Esophagus muscularis mucosa (tissue), 4 donors: ENCODE measurements at regions not wholly inside any gene's neighbourhood (a gene's known extent, or its start where the extent isn't known, plus 50 kb on each side); places are given as distances from the start of the nearest gene placed in this dataset.

Source experiments
- DNase-seq: peaks from one replicate; pipeline ENCODE4 v3.0.0-alpha.2; 2017; ENCODE audit errors: extremely low spot score
- H3K27ac ChIP-seq, 4 donors: fragments of 200-600 bp; sonication (generic); replicated peaks in 1 of 4; 1 replicate in 3 of 4; 2 replicates in 1 of 4; pipeline ENCODE4 v1.5.1; 2016 to 2019; ENCODE audit warnings: mild to moderate bottlenecking in 1 of 4
- H3K27me3 ChIP-seq, 4 donors: fragments of 200-600 bp; sonication (generic); one replicate each; pipeline versions ENCODE4 v1.5.1 to v1.6.0; 2016 to 2019
- H3K36me3 ChIP-seq, 4 donors: fragments of 200-600 bp; sonication (generic); one replicate each; pipeline ENCODE4 v1.5.1; 2016 to 2019
- H3K4me1 ChIP-seq, 4 donors: fragments of 200-600 bp; sonication (generic); one replicate each; pipeline ENCODE4 v1.5.1; 2016 to 2019
- H3K4me3 ChIP-seq, 4 donors: fragments of 200-600 bp; sonication (generic); 1 replicate in 2 of 4; 2 replicates in 2 of 4; pipeline ENCODE4 v1.5.1; 2016 to 2019; ENCODE audit warnings: mild to moderate bottlenecking in 4 of 4, moderate library complexity in 1 of 4
- H3K9me3 ChIP-seq, 4 donors: fragments of 200-600 bp; sonication (generic); 1 replicate in 3 of 4; 2 replicates in 1 of 4; pipeline ENCODE4 v1.5.1; 2016 to 2019
- EP300 ChIP-seq: sonication (generic); formaldehyde crosslinking; IDR thresholded peaks from one replicate; pipeline ENCODE4 v1.6.1; 2017; ENCODE audit warnings: antibody characterized with exemption
- POLR2A ChIP-seq: fragments of 450-650 bp; IDR thresholded peaks from one replicate; pipeline ENCODE4 v1.6.1; 2017; ENCODE audit warnings: antibody characterized with exemption, moderate library complexity, mild to moderate bottlenecking, low read depth
- POLR2AphosphoS5 ChIP-seq, 2 donors: sonication (generic); formaldehyde crosslinking; IDR thresholded peaks; one replicate each; pipeline ENCODE4 v1.6.1; 2017; ENCODE audit warnings: antibody characterized with exemption in 2 of 2
- WGBS: methylation state at CpG from one replicate; pipeline ENCODE4 v1.1.5; 2018; 5-methylcytosine and 5-hydroxymethylcytosine counted together
- intact Hi-C: fragments of 100-400 bp; cut with DNase I; formaldehyde crosslinking; loops from one replicate; pipeline ENCODE4 v1.15.1; 2023
- TF ChIP-seq, protein P1 (sequence below), 3 experiments: fragments of 200-600 bp in 2 of 3; fragments of 450-650 bp in 1 of 3; sonication (generic) in 2 of 3; IDR thresholded peaks; one replicate each; pipeline ENCODE4 v1.5.1; 2017 to 2019; ENCODE audit warnings: antibody characterized with exemption in 3 of 3, mild to moderate bottlenecking in 2 of 3, moderate library complexity in 1 of 3

DNA sequence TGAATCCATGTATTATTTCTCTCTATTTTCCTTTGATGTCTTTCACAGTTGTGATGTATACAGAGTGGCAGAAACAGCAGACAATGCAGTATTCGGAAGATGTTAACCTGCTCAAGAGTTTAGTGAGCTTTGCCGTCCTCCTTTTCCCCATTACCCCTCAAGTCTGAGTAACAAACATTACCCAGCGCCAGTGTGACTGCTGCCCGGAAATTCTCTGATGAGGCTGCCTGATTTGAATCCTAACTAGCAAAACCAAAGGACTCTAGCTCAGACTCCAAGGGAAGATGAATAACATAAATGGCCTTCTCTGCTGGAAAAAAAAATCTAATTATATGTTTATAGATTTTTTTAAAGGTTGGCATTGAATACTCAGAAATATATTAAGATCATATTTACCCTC, 247.3 kb upstream of the SOX21 start:
- no peak for TF ChIP-seq POLR2AphosphoS5 (IDR thresholded peaks at IDR 0.05)
- TF ChIP-seq, protein P1, sequence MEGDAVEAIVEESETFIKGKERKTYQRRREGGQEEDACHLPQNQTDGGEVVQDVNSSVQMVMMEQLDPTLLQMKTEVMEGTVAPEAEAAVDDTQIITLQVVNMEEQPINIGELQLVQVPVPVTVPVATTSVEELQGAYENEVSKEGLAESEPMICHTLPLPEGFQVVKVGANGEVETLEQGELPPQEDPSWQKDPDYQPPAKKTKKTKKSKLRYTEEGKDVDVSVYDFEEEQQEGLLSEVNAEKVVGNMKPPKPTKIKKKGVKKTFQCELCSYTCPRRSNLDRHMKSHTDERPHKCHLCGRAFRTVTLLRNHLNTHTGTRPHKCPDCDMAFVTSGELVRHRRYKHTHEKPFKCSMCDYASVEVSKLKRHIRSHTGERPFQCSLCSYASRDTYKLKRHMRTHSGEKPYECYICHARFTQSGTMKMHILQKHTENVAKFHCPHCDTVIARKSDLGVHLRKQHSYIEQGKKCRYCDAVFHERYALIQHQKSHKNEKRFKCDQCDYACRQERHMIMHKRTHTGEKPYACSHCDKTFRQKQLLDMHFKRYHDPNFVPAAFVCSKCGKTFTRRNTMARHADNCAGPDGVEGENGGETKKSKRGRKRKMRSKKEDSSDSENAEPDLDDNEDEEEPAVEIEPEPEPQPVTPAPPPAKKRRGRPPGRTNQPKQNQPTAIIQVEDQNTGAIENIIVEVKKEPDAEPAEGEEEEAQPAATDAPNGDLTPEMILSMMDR (IDR thresholded peaks at IDR 0.05) = no peak
- TF ChIP-seq POLR2A = no peak
- TF ChIP-seq EP300 = no peak
- Histone ChIP-seq H3K9me3 (no peaks in the 10 kb centered on the region), H3K27ac (no peak overlapping the region), H3K36me3 (no peaks in the 10 kb centered on the region), H3K4me3 (no peak overlapping the region), H3K4me1 (no peaks in the 10 kb centered on the region), H3K27me3 (peaks cover 0 to 22% (median 0%) of the 10 kb centered on the region in 4 donors)
- 73% methylated on average over 4 of the region's 4 CpGs for WGBS
- intact Hi-C loops = no loop called here
- no peak for DNase-seq

DNA sequence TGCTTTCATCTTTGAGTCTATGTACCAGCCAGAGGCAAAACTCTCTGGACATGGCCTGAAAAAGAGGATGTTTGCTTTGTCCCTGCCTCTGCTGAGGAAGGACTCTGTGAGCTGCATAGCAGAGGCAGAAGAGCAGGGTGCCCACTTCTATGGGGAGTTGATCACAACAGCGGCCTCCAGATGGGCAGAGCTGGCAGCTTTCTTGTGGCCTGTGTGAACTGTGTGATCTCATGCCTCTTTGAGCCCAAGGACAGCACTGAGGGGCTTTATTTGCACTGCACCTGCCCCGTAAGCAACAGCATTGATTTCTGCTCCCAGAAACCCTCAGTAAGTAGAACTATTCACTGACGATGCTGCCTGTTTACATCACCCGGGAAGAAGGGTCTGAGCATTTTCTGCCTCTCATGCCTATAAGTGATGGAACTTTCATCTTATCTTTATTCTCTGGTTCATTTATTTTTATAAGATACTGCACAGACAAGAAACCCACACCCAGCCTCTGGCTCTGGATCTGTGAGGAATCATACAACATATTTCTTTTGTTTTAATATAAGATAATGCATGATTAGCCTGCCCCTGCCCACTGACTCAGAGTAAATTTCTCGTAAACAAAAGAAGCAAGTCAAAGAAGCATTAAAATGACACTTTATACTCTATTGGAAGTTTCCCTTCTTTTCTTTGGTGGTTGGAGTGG, 244.2 kb upstream of the SOX21 start:
- TF ChIP-seq POLR2AphosphoS5 (IDR thresholded peaks at IDR 0.05) = no peak
- no peak for TF ChIP-seq EP300
- TF ChIP-seq, protein P1 (IDR thresholded peaks at IDR 0.05) = no peak
- no peak for TF ChIP-seq POLR2A
- intact Hi-C loops = no loop called here
- no peaks in the 10 kb centered on the region for H3K4me1 ChIP-seq

DNA sequence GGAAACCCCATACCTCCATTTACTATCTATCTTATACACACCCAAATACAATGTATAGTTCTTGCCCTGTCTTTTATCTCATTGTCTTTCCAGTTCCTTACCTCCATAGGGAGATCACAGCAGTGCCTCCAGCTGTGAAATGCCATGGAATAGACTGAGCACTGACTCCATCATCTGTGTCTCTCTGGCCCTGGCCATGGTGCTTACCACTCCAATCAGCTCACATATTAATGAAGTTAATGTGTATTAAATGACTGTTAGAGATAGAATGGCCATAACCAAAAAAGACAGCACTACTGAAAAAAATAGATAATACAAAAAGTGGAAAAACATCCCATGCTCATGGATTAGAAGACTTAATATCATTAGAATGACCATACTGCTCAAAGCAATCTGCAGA, 240.4 kb upstream of the SOX21 start:
- H3K27ac ChIP-seq = no peak overlapping the region
- H3K4me1 ChIP-seq = no peaks in the 10 kb centered on the region
- peaks cover 0 to 3% (median 0%) of the 10 kb centered on the region in 4 donors for H3K27me3 ChIP-seq
- intact Hi-C loops = no loop called here
- H3K36me3 ChIP-seq = no peaks in the 10 kb centered on the region
- H3K4me3 ChIP-seq = no peak overlapping the region
- no peak for TF ChIP-seq POLR2AphosphoS5 (IDR thresholded peaks at IDR 0.05)
- no peak for TF ChIP-seq EP300
- DNase-seq = no peak
- H3K9me3 ChIP-seq = peaks cover 0 to 4% (median 0%) of the 10 kb centered on the region in 4 donors

More for the DNA sequence above, 244.2 kb upstream of the SOX21 start:
- WGBS = 70% methylated on average over 5 of the region's 5 CpGs
- Histone ChIP-seq H3K4me3 (no peak overlapping the region), H3K27ac (no peak overlapping the region), H3K36me3 (no peaks in the 10 kb centered on the region), H3K9me3 (peaks cover 0 to 4% (median 0%) of the 10 kb centered on the region in 4 donors), H3K27me3 (peaks cover 0 to 9% (median 0%) of the 10 kb centered on the region in 4 donors)
- no peak for DNase-seq

DNA sequence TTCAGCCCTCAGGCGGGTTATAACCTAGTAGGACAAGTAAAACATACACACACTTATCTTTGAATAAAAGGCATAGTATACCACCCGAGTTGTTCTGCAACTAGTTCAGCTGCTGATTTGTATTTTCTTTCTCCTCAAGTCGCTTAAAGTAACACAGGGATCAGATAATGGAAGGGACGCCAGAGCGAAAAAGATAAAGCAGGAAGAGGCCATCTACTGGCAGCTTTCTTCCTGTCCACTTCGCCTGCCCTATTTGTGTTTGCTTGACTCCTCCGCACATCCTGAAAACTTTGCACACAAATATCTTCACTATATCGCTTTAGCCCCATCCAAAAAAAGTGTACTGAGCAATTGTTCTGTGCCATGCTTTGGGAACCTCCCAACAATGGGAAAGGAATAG, 238.0 kb upstream of the SOX21 start:
- intact Hi-C loops = no loop called here
- TF ChIP-seq POLR2A = no peak
- TF ChIP-seq POLR2AphosphoS5 (IDR thresholded peaks at IDR 0.05) = no peak
- TF ChIP-seq, protein P1 (IDR thresholded peaks at IDR 0.05) = no peak
- TF ChIP-seq EP300 = no peak

DNA sequence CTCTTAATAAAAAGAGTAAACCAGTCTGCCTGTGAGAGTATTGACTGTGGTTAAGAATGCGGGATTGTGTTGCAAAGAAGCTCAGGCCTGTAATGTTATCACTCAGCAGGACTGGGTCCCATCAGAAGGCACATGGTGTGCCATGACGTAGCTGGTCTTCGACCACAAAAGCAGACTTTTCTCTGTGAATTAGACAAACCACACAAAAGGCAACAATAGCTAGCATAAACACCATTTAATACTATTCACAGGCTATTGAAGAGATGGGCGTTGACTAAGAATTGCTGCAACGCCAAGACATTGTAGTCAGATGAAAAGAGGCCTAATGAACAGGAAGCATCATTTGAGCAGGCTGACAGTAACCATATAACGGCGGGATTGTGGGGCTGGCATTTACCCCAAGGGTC, 235.6 kb upstream of the SOX21 start:
- Histone ChIP-seq H3K9me3 (no peaks in the 10 kb centered on the region), H3K27me3 (peaks cover 0 to 7% (median 0%) of the 10 kb centered on the region in 4 donors), H3K4me1 (no peaks in the 10 kb centered on the region), H3K27ac (no peak overlapping the region), H3K4me3 (no peak overlapping the region), H3K36me3 (no peaks in the 10 kb centered on the region)
- intact Hi-C loops = no loop called here
- TF ChIP-seq, protein P1 (IDR thresholded peaks at IDR 0.05) = no peak
- TF ChIP-seq POLR2AphosphoS5 (IDR thresholded peaks at IDR 0.05) (no peak), EP300 (no peak), POLR2A (no peak)
- no peak for DNase-seq
- 78% methylated on average over 7 of the region's 7 CpGs for WGBS

More for the DNA sequence above, 238.0 kb upstream of the SOX21 start:
- Histone ChIP-seq H3K36me3 (no peaks in the 10 kb centered on the region), H3K4me1 (no peaks in the 10 kb centered on the region), H3K27ac (no peak overlapping the region), H3K27me3 (peaks cover 0 to 7% (median 0%) of the 10 kb centered on the region in 4 donors), H3K4me3 (no peak overlapping the region), H3K9me3 (peaks cover 0 to 4% (median 0%) of the 10 kb centered on the region in 4 donors)
- DNase-seq = peak; percentile 50
- WGBS = 63% methylated on average over 8 of the region's 8 CpGs
